Liver (tissue), 7 donors: ENCODE measurements at regions not wholly inside any gene's neighbourhood (a gene's known extent, or its start where the extent isn't known, plus 50 kb on each side); places are given as distances from the start of the nearest gene placed in this dataset.

Source experiments
- DNase-seq: peaks from one replicate; pipeline ENCODE4 v3.0.0-alpha.2; 2017; ENCODE audit warnings: low spot score
- H3K27ac ChIP-seq, 2 donors: one replicate each; pipeline ENCODE4 v1.7.0; 2013; ENCODE audit warnings: inconsistent platforms in 2 of 2, low read length in 2 of 2, control low read depth in 1 of 2, low read depth in 1 of 2, mild to moderate bottlenecking in 1 of 2
- H3K27me3 ChIP-seq, 4 donors: one replicate each; pipeline versions ENCODE4 v1.6.1 to v1.7.0; 2013; ENCODE audit warnings: low read length in 3 of 4, inconsistent platforms in 1 of 4, mild to moderate bottlenecking in 1 of 4, moderate library complexity in 1 of 4; ENCODE audit not compliant: control insufficient read depth in 4 of 4, insufficient read depth in 4 of 4
- H3K36me3 ChIP-seq, 4 donors: one replicate each; pipeline versions ENCODE4 v1.6.1 to v1.7.0; 2013; ENCODE audit warnings: low read length in 3 of 4, mild to moderate bottlenecking in 3 of 4, low read depth in 1 of 4, moderate library complexity in 1 of 4; ENCODE audit not compliant: control insufficient read depth in 4 of 4, insufficient read depth in 3 of 4
- H3K4me1 ChIP-seq, 4 donors: one replicate each; pipeline versions ENCODE4 v1.6.1 to v1.7.0; 2013; ENCODE audit warnings: low read length in 3 of 4, mild to moderate bottlenecking in 3 of 4, moderate library complexity in 1 of 4; ENCODE audit not compliant: control insufficient read depth in 4 of 4, insufficient read depth in 4 of 4
- H3K4me3 ChIP-seq, 3 donors: one replicate each; pipeline versions ENCODE4 v1.6.1 to v1.7.0; 2013; ENCODE audit warnings: low read length in 3 of 3, control low read depth in 1 of 3, low read depth in 1 of 3, mild to moderate bottlenecking in 1 of 3
- H3K9ac ChIP-seq, 2 donors: one replicate each; pipeline ENCODE4 v1.7.0; 2013; ENCODE audit warnings: low read length in 2 of 2, mild to moderate bottlenecking in 2 of 2, moderate library complexity in 2 of 2, control low read depth in 1 of 2, low read depth in 1 of 2
- H3K9me3 ChIP-seq, 4 donors: one replicate each; pipeline versions ENCODE4 v1.6.1 to v1.7.0; 2013; ENCODE audit warnings: low read length in 3 of 4; ENCODE audit not compliant: control insufficient read depth in 4 of 4
- EGR1 ChIP-seq, 2 donors: IDR thresholded peaks; 2 replicates each; pipeline ENCODE4 v1.6.1; 2016 to 2018; ENCODE audit warnings: antibody characterized with exemption in 2 of 2, low read depth in 2 of 2
- FOXA1 ChIP-seq: IDR thresholded peaks from 2 replicates; pipeline ENCODE4 v1.6.1; 2016; ENCODE audit warnings: antibody characterized with exemption
- FOXA2 ChIP-seq: IDR thresholded peaks from 2 replicates; pipeline ENCODE4 v1.6.1; 2016; ENCODE audit warnings: antibody characterized with exemption
- GABPA ChIP-seq, 2 donors: IDR thresholded peaks in 1 of 2; conservative IDR thresholded peaks in 1 of 2; 2 replicates each; pipeline ENCODE4 v1.6.1; 2016; ENCODE audit warnings: antibody characterized with exemption in 2 of 2, mild to moderate bottlenecking in 1 of 2, moderate library complexity in 1 of 2
- HNF4A ChIP-seq, 2 donors: conservative IDR thresholded peaks; 2 replicates each; pipeline ENCODE4 v1.6.1; 2016; ENCODE audit warnings: antibody characterized with exemption in 2 of 2, mild to moderate bottlenecking in 2 of 2
- HNF4G ChIP-seq: IDR thresholded peaks from 2 replicates; pipeline ENCODE4 v1.6.1; 2016; ENCODE audit warnings: antibody characterized with exemption
- SP1 ChIP-seq: IDR thresholded peaks from 2 replicates; pipeline ENCODE4 v1.6.1; 2018; ENCODE audit warnings: antibody characterized with exemption, mild to moderate bottlenecking
- TAF1 ChIP-seq: conservative IDR thresholded peaks from 2 replicates; pipeline ENCODE4 v1.6.1; 2016; ENCODE audit warnings: antibody characterized with exemption, mild to moderate bottlenecking
- WGBS: extraction: QIAGEN DNeasy Blood & Tissue Kit; methylation state at CpG from one replicate; pipeline ENCODE4 v1.1.7; 2013; 5-methylcytosine and 5-hydroxymethylcytosine counted together
- TF ChIP-seq, protein P1 (sequence below): IDR thresholded peaks from 2 replicates; pipeline ENCODE4 v1.6.1; 2016; ENCODE audit warnings: antibody characterized with exemption
- TF ChIP-seq, protein P2 (sequence below): IDR thresholded peaks from 2 replicates; pipeline ENCODE4 v1.6.1; 2016; ENCODE audit warnings: antibody characterized with exemption
- donor health status: healthy.
- donor health status: healthy.
- donor health status: healthy.
- donor health status: healthy.

DNA sequence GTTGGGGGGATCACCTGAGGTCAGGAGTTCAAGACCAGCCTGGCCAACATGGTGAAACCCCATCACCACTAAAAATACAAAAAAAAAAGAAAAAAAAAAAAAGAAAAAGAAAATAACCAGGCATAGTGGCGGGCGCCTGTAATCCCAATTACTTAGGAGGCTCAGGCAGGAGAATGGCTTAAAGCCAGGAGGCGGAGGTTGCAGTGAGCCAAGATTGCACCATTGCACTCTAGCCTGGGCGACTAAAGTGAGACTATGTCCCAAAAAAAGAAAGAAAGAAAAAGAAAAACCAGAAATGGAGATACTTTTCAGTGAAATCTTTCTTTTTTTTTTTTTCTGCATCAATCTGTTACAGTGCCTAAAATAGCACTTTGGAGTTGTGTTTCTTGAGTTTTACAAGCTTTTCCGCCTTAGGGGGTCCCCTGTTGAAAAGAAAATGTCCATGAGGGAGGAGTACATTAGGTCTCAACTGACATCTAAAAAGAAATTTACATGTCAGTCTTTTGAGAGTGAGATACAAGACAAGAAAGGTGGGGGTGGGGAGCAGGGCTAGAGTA is 82.9 kb upstream of the VASH1 start:
- H3K27me3 ChIP-seq: no peaks in the 10 kb centered on the region
- H3K4me1 ChIP-seq: peaks cover 0 to 2% (median 0%) of the 10 kb centered on the region in 4 donors
- 53% methylated on average over 5 of the region's 5 CpGs for WGBS
- no peaks in the 10 kb centered on the region for H3K36me3 ChIP-seq
- no peak overlapping the region for H3K9ac ChIP-seq
- TF ChIP-seq, protein P1, sequence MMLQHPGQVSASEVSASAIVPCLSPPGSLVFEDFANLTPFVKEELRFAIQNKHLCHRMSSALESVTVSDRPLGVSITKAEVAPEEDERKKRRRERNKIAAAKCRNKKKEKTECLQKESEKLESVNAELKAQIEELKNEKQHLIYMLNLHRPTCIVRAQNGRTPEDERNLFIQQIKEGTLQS: no peak
- TF ChIP-seq HNF4A (conservative IDR thresholded peaks at IDR 0.05) (no peak), TAF1 (no peak), FOXA1 (no peak), FOXA2 (no peak), HNF4G (no peak), EGR1 (IDR thresholded peaks at IDR 0.05; ENCODE audit: low read depth in 2 of 2) (no peak)
- TF ChIP-seq, protein P2, sequence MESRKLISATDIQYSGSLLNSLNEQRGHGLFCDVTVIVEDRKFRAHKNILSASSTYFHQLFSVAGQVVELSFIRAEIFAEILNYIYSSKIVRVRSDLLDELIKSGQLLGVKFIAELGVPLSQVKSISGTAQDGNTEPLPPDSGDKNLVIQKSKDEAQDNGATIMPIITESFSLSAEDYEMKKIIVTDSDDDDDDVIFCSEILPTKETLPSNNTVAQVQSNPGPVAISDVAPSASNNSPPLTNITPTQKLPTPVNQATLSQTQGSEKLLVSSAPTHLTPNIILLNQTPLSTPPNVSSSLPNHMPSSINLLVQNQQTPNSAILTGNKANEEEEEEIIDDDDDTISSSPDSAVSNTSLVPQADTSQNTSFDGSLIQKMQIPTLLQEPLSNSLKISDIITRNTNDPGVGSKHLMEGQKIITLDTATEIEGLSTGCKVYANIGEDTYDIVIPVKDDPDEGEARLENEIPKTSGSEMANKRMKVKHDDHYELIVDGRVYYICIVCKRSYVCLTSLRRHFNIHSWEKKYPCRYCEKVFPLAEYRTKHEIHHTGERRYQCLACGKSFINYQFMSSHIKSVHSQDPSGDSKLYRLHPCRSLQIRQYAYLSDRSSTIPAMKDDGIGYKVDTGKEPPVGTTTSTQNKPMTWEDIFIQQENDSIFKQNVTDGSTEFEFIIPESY: no peak
- H3K4me3 ChIP-seq: no peak overlapping the region
- H3K27ac ChIP-seq: no peak overlapping the region
- peaks cover 0 to 7% (median 4%) of the 10 kb centered on the region in 4 donors for H3K9me3 ChIP-seq
- no peak for DNase-seq

DNA sequence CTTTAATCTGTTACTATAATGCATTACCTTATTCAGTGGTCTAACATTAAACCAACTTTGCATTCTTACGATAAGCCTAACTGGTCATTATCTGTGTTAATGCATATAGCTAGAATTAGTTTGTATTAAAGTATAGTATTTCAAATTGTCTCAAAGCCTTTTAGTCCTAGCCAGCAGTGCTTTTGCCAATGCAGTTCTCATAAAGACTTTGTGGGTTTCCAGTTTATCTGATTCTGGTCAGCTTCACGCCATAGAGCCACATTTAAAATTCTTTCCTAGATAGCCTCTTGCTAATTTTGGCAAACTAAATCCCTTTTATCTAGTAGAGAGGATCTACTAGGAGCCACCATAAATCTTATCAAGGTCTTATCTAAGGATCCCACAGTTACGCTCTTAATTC is 78.9 kb upstream of the VASH1 start:
- H3K9ac ChIP-seq: no peak overlapping the region
- peaks cover 0 to 7% (median 4%) of the 10 kb centered on the region in 4 donors for H3K9me3 ChIP-seq
- H3K27ac ChIP-seq: no peak overlapping the region
- DNase-seq: no peak
- no peaks in the 10 kb centered on the region for H3K36me3 ChIP-seq
- peaks cover 0 to 4% (median 2%) of the 10 kb centered on the region in 4 donors for H3K4me1 ChIP-seq
- TF ChIP-seq EGR1 (IDR thresholded peaks at IDR 0.05; ENCODE audit: low read depth in 2 of 2): no peak
- TF ChIP-seq SP1: no peak
- H3K4me3 ChIP-seq: no peak overlapping the region
- no peaks in the 10 kb centered on the region for H3K27me3 ChIP-seq
- 87% methylated on average over 3 of the region's 3 CpGs for WGBS

DNA sequence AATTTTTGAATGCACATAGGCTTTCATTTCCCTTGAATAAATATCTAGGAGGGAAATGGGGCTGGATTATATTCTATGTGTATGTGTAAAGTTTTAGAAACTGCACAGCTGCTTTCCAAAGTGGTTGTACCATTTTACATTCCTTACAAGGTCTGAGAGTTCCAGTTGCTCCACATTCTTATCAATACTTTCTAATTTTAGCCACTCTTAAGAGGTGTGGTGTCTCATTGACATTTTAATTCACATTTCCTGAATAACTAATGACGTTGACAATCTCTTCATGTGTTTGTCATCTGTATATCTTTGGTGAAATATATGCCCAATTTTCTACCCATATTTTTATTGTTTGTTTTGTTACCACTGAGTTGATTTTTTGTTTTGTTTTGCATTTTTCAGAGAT is 74.6 kb upstream of the VASH1 start:
- Histone ChIP-seq H3K4me1 (peaks cover 0 to 13% (median 6%) of the 10 kb centered on the region in 4 donors), H3K27me3 (no peaks in the 10 kb centered on the region), H3K4me3 (no peak overlapping the region), H3K9me3 (peaks cover 2 to 8% (median 3%) of the 10 kb centered on the region in 4 donors), H3K36me3 (no peaks in the 10 kb centered on the region), H3K9ac (no peak overlapping the region), H3K27ac (no peak overlapping the region)
- TF ChIP-seq FOXA1 (no peak), GABPA (IDR thresholded peaks at IDR 0.05 in 1 of 2, conservative IDR thresholded peaks at IDR 0.05 in 1 of 2) (no peak), SP1 (no peak)
- TF ChIP-seq, protein P1: no peak
- WGBS: 89% methylated on average over 1 of the region's 1 CpG
- no peak for DNase-seq
